NOMO-1 (cell line): ENCODE measurements at regions not wholly inside any gene's neighbourhood (a gene's known extent, or its start where the extent isn't known, plus 50 kb on each side); places are given as distances from the start of the nearest gene placed in this dataset.

Experiments
- DNase-seq, 2 experiments: peaks; one replicate each; lab custom pipeline; 2025; ENCODE audit not compliant: unreplicated experiment in 2 of 2; lab: John Stamatoyannopoulos, UW

GRCh38 chr2:107428781-107429180 is 397.9 kb upstream of the RGPD4 start:
- DNase-seq: no peak

- DNase-seq: no peak
Observed at GRCh38 chr2:107430006-107430405, 396.7 kb upstream of the RGPD4 start.

- no peak for DNase-seq
Observed at GRCh38 chr2:107430596-107431266, 396.0 kb upstream of the RGPD4 start.

GRCh38 chr2:107436281-107436680 is 390.4 kb upstream of the RGPD4 start:
- no peak for DNase-seq

- DNase-seq: no peak
Observed at GRCh38 chr2:107437265-107437664, 389.4 kb upstream of the RGPD4 start.

GRCh38 chr2:107437807-107438206 is 388.9 kb upstream of the RGPD4 start:
- DNase-seq: no peak

GRCh38 chr2:107448160-107448559 is 378.5 kb upstream of the RGPD4 start:
- DNase-seq: no peak

GRCh38 chr2:107461301-107461700 is 365.4 kb upstream of the RGPD4 start:
- DNase-seq: no peak

- DNase-seq: no peak
Observed at GRCh38 chr2:107462181-107462580, 364.5 kb upstream of the RGPD4 start.

- DNase-seq: no peak
Observed at GRCh38 chr2:107466241-107466640, 360.5 kb upstream of the RGPD4 start.

GRCh38 chr2:107466984-107467773 is 359.5 kb upstream of the RGPD4 start:
- no peak for DNase-seq

GRCh38 chr2:107469437-107469995 is 357.2 kb upstream of the RGPD4 start:
- no peak for DNase-seq

GRCh38 chr2:107473150-107473549 is 353.5 kb upstream of the RGPD4 start:
- DNase-seq: no peak

GRCh38 chr2:107475859-107476258 is 350.8 kb upstream of the RGPD4 start:
- DNase-seq: no peak

- DNase-seq: no peak
Observed at GRCh38 chr2:107502539-107502938, 324.2 kb upstream of the RGPD4 start.

- DNase-seq: no peak
Observed at GRCh38 chr2:107511970-107512789, 314.5 kb upstream of the RGPD4 start.

GRCh38 chr2:107525406-107525805 is 301.3 kb upstream of the RGPD4 start:
- no peak for DNase-seq

GRCh38 chr2:107529146-107529545 is 297.5 kb upstream of the RGPD4 start:
- no peak for DNase-seq

GRCh38 chr2:107530046-107530445 is 296.6 kb upstream of the RGPD4 start:
- no peak for DNase-seq

- DNase-seq: no peak
Observed at GRCh38 chr2:107534926-107535325, 291.8 kb upstream of the RGPD4 start.
